AG08395 (cell line): ENCODE measurements at regions not wholly inside any gene's neighbourhood (a gene's known extent, or its start where the extent isn't known, plus 50 kb on each side); places are given as distances from the start of the nearest gene placed in this dataset.

Source experiments
- DNase-seq: peaks from one replicate; pipeline ENCODE4 v3.0.0; 2012; ENCODE audit warnings: mixed read lengths, low spot score

DNA sequence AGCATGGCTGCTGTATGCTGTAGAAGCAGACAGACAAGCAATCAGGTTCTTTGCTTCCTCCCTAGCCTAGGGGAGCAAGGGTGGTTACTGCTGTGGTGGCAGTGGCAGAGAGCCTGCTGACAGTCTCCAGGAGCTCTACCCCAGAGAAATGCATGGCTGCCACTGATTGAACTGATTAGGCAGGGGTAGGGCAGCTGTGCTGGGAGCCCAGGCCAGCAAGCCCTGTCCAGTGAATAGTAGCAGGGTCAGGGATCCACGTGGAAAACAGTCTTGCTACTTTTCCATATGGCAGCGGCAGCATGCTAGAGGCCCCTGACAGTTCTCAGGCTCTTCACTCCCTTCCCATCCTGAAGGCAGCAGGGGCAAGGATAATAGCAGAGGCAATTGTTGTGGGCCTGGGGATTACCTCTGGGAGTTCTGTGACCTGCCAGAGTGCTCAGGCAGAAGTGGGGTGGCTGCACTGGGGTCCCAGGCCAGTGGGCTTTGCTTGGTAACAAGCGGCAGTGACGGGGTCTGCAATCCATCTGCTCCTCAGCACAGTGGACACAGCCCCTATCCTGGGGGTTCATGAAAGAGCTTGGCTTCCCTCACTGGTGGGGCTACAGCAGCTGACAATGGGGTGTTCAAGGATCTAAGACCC lies 558.8 kb upstream of the GHITM start:
- no peak for DNase-seq

DNA sequence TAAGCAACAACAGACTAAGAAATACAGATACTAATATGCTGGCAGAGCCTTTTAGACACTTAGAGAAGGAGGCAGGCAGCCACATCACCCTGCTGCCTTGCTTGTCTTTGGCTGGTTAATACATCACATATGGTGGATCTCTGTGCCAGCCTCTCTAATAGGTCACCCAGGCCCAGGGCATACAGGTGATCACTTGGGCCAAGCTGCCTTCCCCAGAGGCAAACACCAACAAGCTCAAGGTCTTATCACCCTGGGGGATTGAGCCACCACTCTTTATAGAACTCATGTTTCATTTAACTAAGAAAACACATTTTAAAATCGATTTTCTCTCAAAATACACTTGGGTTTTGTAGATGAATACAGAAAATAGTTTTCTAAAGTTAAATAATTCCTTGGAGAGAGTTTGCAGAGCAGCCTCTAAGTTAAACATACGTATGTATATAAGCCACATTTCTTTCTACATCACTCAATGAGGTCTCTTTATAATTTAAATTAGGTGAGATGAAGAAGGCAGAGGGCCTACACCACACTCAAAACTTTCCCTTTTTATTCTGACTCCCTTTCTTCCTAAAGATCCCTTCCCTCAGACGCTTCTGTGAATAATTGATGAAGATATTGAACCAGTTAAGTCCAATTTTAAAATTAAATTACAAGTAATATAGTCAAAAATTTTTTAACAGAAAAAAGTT lies 556.8 kb upstream of the GHITM start:
- no peak for DNase-seq

DNA sequence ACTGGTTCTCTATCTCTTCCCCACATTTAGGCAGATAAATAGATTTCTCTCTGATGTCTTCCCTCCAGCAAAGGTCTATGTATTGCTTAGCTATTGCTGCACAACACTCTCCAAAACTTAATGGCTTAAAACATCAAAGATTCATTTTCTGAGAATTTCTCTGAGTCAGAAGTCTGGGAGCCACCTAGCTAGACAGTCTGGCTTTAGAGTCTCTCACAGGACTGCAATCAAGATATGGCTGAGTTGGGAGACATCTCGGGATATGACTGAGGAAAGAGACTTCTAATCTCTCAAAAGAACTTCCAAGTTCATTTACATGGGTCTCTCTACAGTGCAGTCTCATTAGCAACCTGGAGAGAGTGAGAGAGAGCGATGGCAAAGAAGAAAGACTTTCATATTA lies 553.6 kb upstream of the GHITM start:
- no peak for DNase-seq

DNA sequence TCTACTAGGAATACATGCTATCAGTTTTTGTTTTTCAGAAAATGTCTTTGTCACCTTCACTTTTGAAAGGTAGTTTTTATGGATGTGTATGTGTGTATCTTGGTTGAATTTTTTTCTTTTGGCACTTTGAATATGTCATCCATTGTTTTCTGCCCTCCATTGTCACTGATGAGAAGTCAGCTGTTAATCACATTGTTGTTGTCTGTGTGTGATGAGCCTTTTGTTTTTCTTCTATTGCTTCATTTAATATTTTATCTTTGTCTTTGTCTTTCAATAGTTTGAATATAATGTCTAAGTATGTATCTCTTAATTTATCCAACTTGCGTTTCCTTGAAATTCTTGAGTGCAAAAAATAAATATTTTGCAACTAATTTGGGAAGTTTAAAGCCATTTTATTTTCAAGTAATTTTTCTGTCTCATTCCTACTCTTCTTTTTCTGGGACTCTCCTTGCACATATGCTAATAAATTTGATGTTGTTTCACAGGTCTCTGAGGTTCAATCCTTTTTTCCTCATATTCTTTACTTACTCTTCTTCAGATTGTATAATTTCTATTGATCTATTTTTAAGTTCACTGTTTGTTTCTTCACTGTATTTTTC lies 546.9 kb upstream of the GHITM start:
- DNase-seq: no peak

DNA sequence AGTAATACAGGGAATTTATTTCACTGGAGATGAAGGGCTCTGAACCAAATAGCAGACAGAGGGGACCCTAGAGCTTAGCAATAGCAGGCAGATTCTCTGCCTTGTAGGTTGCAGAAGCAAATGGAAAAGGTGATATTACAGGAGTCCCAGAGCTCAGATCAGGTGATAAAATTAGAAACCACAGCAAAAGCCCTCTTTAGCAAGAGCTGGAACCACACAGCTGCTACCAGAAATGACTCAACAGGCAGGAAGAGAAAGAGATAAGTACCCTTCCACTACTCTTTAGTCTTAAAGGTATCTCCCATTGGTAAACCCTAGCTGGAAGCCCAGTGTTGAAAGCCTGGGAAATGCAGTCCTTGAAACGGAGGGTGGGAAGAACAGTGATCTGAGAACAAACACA lies 535.6 kb upstream of the GHITM start:
- no peak for DNase-seq

DNA sequence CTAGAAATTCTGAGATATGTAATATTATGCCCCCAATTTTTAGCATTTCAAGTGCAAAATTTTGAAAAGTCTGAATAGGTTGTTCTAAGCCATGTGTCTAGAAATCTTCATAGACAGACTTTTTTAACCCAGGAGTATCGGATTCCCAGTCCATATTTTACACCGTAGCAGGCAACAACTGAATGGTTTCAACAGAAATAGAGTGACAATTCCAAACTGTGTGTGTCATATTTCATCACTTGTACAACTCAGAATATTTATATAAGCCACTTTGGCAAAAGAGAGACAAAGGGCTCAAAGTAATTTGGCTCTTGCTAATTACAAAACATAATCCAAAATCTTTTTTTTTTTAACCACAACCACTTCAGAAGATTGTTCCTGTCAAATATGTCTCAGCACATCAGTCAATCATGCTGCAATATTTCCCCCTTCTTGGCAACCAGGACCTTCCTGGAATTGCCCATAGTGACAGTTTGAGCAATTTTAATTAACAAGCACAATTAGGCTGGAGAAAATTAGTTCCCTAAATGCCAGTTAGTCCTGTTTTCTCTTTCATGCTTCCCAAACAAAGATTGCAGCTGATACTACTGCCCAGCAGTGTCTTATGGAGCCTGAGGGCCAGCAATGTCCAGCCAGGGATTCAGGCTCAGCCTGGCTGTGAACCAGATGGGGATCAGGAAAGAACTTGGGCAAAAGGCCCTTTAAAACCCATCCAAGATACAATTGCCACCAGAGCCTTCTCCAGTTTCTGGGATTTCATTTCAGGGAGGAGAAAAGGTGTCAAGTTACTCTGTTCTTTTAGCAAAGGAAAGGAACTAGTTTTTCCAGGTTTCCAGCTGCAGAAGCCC lies 533.3 kb upstream of the GHITM start:
- DNase-seq: no peak

DNA sequence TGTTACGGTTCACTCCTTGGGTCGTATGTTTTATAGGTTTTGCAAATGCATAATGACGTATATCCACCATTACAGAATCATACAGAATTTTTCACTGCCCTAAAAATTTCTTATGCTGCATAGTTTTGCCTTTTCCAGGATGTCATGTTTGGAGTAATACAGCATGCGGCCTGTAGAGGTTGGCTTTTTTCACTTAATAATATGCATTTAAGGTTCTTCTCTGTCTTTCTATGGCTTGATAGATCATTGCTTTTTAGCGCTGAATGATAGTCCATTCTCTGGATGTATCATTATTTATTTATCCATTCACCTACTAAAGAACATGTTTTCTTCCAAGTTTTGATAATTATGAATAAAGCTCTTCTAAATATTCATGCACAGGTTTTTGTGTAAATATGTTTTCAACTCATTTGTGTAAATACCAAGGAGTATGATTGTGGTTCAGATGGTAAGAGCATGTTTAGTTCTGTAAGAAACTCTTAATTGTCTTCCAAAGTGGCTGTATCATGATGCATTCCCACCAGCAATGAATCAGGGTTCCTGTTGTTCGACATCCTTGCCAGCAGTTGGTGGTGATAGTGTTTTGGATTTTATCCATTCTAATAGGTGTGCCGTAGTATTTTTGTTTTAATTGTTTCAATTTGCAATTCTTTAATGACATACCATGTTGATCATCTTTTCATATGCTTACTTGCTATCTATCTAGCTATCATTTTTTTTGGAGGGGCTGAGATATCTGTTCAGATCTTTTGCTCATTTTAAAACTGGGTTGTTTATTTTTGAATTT lies 531.2 kb upstream of the GHITM start:
- DNase-seq: no peak

DNA sequence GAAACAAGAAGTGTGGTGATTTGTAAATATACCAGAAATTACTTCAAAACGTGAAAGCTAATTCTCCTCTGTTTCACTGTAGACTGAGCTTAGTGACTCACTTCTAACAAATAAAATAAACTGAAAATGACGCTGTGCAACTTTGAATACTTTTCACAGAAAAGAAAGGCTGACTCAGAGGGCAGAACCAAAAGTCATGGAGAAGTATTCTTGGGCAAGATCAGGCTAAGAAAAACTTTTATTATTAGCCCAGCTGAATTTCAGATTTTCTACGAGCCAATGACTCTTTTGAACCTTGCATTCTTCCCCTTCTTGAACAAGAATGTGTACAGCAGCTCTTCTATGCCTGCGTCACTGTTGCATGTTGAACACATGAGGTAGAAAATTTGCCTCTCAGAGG lies 527.3 kb upstream of the GHITM start:
- DNase-seq: peak; percentile 38

DNA sequence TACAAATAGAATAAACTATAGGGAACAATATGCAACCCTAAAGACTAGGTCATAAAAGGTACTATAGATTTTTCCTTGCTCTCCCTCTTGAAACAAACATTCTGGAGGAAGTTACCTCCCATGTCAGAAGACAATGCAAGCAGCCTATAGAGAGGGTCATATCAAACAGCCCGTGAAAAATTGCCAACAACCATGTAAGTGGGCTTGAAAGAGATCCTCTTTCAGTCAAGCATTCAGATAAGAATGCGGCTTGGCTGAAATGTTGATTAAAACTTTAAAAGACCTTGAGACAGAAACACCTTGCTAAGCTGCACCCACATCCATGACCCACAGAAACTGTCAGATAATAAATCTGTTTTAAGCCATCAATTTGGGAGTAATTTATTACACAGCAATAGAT lies 526.6 kb upstream of the GHITM start:
- no peak for DNase-seq

DNA sequence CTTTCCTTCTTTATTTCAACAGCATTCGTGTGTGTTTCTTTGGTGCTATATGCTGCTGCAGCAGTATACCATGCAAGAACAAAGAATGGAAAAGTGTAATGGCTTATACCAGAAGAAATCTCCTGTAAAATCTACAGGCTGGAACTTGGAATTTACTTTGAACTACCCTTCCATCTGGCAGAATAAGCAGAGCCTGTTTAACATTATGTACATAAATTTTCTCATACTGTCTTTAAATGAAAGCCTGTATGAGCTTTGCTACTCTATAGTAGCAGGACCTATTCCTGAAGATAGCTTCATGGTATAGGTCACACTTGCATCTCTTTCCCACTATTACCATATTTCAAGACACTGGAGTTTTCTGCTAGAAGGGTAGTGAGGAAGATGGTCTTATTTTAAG lies 522.1 kb upstream of the GHITM start:
- no peak for DNase-seq

DNA sequence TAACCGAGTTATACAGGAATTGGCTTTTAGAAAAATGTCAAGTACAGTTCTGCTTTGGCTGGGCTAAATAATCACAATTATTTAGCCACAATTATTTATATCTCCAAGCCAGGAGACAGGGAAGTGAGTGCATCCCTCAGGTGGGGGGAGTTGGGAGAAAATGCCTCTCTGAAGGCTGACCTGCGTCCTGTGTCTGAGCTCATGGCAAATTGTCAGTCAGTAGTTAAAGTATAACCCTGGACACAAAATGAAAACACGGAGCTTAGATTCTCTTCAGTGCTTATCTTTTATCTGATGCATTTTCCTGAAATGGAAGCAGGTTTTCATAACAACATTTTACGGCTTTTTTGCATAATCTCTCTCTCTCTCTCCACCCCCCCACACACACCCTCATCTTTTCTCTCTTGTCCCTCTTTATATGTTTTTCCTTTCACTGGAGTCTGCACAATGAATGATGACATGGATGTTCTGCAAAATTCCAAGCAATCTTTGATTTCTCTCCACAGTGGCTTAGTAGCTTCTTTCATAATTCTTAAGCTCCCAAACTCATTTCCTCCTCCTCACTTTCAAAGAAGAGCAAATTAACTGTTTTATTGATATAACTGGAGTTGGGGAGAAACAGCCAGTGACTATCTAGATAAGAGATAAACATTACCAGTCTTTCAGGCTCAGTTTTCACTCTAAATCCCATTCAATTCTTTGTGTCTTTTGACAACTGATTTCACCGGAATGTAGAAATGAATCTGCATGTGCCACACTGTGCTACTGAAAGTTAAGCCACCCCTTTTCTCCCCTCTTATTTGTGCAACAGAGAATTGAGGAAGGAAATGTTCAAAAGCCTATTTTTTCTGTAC lies 521.4 kb upstream of the GHITM start:
- no peak for DNase-seq

DNA sequence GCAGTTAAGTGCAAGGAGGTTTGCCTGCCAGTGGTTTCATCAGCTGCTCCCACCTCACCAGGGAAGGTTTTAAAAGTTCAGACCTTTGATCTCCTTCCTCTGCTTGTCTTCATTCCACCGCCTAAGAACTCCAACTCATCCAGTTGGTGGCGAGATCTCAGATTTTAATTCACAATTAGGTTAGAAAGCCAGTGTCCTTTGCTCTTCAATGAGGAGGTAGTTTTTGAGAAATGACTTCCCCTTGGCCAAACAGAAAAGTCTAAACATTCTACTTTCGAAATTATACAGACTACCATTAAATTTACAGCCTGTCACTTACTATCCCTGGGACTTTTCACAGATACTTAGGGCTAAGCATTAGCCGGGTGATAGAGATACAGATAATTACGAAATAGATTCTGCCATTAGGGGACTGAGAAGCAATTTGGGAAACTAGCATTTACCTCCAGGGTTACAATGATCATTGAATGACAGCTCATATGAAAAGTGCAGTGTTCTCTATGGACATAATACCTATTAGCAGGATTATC lies 513.4 kb upstream of the GHITM start:
- DNase-seq: no peak

DNA sequence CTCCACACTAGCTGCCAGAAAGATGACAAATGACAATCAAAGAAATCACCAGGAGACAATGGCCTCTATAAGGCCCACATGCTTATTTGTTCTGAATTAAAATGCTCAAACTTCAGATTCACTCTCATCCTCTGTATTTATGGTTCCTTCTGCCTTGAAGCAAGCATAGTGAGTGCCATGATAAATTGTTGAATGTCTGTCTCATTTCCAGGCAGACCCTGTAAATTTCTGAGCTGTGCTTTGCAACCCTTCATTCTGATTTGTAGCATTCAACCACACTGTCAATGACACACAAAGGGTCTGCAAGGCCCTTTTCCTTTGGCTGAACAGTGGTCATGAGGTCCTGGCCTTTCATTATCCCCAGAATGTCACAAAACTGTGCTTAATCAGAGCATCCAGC lies 506.6 kb upstream of the GHITM start:
- DNase-seq: no peak

DNA sequence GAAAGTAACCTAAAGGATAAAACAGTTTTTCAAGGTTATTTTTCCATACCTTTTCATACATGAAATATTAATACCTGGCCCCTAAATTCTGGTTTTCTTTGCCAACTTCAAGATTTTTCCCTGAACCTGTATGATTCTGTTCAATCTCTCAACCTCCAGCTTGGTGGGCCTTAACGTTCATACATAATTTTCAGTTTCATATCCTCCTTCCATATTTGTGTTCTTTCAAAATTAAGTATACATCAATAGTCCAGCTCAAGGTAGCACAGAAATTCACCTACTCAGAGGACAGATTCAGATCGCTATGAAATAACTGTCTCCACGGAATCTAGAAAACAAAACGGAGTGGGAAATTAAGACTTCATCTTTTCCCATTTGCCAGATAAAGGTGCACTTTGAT lies 505.8 kb upstream of the GHITM start:
- DNase-seq: no peak

DNA sequence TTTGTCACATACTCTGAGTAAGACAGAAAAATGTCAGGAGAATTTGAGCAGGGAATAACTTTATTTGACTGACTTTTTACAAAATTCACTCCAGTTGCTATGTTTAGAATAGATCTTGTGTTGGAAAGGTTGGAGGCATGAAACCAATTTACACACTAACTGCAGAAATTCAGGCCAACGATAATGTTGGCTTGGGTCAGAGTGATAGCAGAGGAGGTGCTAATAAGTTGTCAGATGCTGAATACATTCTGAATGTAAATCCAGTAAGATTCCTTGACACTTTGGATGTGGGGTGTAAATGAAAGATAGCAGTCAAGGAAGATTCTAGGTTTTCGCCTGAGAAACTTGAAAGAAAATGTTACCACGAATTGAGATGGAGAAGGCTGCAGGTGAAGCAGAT lies 502.5 kb upstream of the GHITM start:
- DNase-seq: no peak

DNA sequence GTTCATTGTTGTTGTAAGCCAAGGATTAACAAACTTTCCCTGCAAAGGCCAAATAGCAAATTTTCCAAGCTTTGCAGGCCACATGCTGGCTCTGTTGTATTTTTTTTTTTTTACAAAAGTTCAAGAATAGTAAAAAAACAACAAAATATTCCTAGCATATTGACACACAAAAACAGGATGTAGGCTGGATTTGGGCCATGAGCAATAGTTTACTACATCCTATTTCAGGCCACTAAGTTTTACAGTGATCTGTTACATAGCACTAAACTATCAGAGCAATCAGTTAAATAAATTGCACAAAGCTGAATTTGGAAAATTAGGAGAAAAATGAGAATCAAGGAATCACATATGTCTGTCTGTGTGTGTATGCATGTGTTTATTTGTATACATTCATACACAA lies 491.8 kb upstream of the GHITM start:
- DNase-seq: no peak

DNA sequence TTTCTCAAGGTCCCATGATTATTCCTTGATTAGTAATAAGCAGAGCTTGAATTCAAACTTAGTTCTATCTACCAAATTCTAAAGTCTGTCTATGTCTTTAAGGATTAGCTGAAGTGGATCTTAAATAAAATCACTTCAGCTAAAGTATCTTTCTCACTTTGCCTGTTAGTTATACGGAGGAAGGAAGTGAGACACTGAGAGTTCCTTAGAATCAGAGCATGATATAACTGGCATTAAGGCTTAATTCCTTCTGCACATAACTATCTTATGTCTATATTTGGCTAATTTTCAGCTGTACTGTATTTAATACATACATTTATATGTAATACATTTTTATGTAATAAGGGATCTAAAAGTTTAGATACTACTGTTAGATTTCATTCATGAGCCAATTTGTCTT lies 491.1 kb upstream of the GHITM start:
- DNase-seq: no peak

DNA sequence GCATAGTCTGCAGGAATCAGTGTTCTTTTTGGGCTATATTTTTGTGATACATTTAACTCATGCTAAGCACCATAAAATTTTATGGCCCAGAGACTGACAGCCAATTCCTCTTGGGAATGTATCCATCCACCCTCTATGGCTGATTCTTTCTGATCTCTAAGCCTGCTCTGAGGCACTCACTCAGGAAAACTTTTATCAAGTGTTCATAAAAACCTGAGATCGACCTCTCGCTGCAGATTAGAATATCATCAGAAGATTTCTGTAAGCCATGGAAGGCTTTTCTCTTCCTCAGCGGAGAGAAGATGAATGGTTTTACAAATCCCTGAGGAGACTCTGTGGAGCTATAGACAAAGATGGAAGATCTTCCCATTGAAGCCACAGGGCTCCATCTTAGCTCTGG lies 489.8 kb upstream of the GHITM start:
- DNase-seq: no peak

DNA sequence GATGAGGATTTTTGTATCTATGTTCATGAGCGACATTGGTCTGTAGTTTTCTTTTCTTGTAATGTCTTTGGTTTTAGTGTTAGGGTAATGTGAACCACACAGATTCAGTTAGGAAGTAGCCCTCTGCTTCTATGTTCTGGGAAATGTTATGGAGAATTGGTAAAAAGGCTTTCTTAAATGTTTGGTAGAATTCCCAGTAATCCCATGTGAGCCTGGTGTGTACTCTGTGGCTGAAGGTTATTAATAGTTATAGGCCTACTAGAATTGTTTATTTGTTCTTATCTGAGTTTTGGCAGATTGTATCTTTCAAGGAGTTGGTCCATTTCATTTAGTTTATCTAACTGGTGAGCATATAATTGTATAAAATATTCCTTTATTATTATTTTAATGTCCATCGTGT lies 484.6 kb upstream of the GHITM start:
- no peak for DNase-seq

DNA sequence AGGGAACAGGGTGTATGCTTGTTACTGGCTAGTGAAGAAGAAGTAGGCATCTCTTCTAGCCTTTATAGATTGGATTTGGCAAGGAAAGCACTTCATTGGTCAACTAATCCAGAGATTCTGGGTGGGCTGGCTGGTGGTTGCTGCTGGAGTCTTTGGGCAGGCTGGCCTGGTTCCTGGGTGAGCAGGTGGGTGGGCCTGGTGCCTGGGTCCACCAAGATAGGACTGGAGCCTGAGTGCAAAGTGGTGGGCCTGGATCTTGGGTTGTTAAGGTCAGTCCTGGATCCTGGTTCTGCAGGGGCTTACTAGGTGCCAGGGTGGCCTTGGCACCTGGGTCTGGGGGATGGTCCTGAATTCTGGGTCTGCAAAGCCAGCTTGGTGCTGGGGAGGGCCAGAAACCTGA lies 482.4 kb upstream of the GHITM start:
- no peak for DNase-seq

DNA sequence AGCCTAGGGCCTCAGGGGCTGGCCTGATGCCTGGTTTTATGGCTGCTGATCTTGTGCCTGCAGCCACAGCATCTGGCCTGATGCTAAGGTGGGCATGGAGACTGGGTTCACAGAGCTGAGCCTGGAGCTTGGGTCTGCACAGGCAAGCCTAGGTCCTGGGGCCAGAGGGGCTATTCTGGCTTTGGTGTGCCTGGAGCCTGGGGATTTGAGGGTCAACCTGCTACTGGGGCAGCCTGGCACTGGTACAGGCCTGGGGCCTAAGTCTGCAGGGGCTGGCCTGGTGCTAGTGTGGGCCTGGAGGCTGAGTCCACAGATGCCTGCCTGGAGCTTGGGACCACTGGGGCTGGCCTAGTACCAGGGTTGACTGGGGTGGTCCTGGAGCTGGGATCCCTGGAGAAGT lies 481.8 kb upstream of the GHITM start:
- no peak for DNase-seq
